Neuronal stem cell (in vitro differentiated cells): ENCODE measurements at regions not wholly inside any gene's neighbourhood (a gene's known extent, or its start where the extent isn't known, plus 50 kb on each side); places are given as distances from the start of the nearest gene placed in this dataset.

ENCODE experiments used
- DNase-seq: peaks from one replicate; pipeline ENCODE4 v3.0.0-alpha.2; 2013; ENCODE audit warnings: low spot score
- H2AFZ ChIP-seq: one replicate; pipeline ENCODE4 v1.6.1; 2013; ENCODE audit warnings: mild to moderate bottlenecking, low read length, inconsistent platforms
- H2AK5ac ChIP-seq: 2 replicates; pipeline ENCODE4 v1.6.1; 2013; ENCODE audit warnings: low read depth, mild to moderate bottlenecking, inconsistent platforms, low read length, moderate library complexity, mixed read lengths
- H2BK120ac ChIP-seq: 2 replicates; pipeline ENCODE4 v1.6.1; 2013; ENCODE audit warnings: low read depth, mild to moderate bottlenecking, inconsistent platforms, low read length, moderate library complexity, mixed read lengths
- H2BK12ac ChIP-seq: one replicate; pipeline ENCODE4 v1.6.1; 2013; ENCODE audit warnings: low read length, inconsistent platforms
- H2BK15ac ChIP-seq: 2 replicates; pipeline ENCODE4 v1.6.1; 2013; ENCODE audit warnings: mild to moderate bottlenecking, low read length, inconsistent platforms, mixed read lengths
- H2BK5ac ChIP-seq: one replicate; pipeline ENCODE4 v1.6.1; 2013; ENCODE audit warnings: inconsistent platforms, mild to moderate bottlenecking, low read length, moderate library complexity
- H3K14ac ChIP-seq: one replicate; pipeline ENCODE4 v1.6.1; 2013; ENCODE audit warnings: low read length, inconsistent platforms
- H3K18ac ChIP-seq: 2 replicates; pipeline ENCODE4 v1.6.1; 2013; ENCODE audit warnings: low read length, inconsistent platforms
- H3K23ac ChIP-seq: 2 replicates; pipeline ENCODE4 v1.6.1; 2013; ENCODE audit warnings: low read depth, mild to moderate bottlenecking, mixed read lengths, low read length, inconsistent platforms; ENCODE audit not compliant: poor library complexity
- H3K27ac ChIP-seq: replicated peaks from 3 replicates; pipeline ENCODE4 v1.5.1; 2013; ENCODE audit warnings: low read length, inconsistent platforms
- H3K27me3 ChIP-seq, 3 experiments: 2 replicates each; pipeline ENCODE4 v1.6.1; 2013; ENCODE audit warnings: low read length in 3 of 3, mild to moderate bottlenecking in 2 of 3, inconsistent platforms in 1 of 3, low read depth in 1 of 3, mixed read lengths in 1 of 3, moderate library complexity in 1 of 3; ENCODE audit not compliant: control insufficient read depth in 3 of 3, insufficient read depth in 3 of 3
- H3K36me3 ChIP-seq, 2 donors: replicated peaks in 1 of 2; 2 replicates each; pipeline ENCODE4 v1.6.1; 2013; ENCODE audit warnings: low read length in 2 of 2; ENCODE audit not compliant: control insufficient read depth in 2 of 2, insufficient read depth in 2 of 2
- H3K4ac ChIP-seq: 2 replicates; pipeline ENCODE4 v1.6.1; 2013; ENCODE audit warnings: inconsistent platforms, mild to moderate bottlenecking, low read length, moderate library complexity
- H3K4me1 ChIP-seq, 2 donors: 1 replicate in 1 of 2; 2 replicates in 1 of 2; pipeline ENCODE4 v1.6.1; 2013; ENCODE audit warnings: low read length in 2 of 2, low read depth in 1 of 2; ENCODE audit not compliant: control insufficient read depth in 2 of 2, insufficient read depth in 1 of 2
- H3K4me2 ChIP-seq: one replicate; pipeline ENCODE4 v1.6.1; 2013; ENCODE audit warnings: mild to moderate bottlenecking, low read length, inconsistent platforms; ENCODE audit not compliant: insufficient read depth, poor library complexity, severe bottlenecking
- H3K4me3 ChIP-seq, 2 donors: 2 replicates each; pipeline ENCODE4 v1.5.1; 2013; ENCODE audit warnings: low read length in 2 of 2, mild to moderate bottlenecking in 2 of 2, inconsistent platforms in 1 of 2, moderate library complexity in 1 of 2
- H3K79me1 ChIP-seq: one replicate; pipeline ENCODE4 v1.6.1; 2013; ENCODE audit warnings: low read depth, mild to moderate bottlenecking, inconsistent platforms, low read length, moderate library complexity
- H3K9ac ChIP-seq: one replicate; pipeline ENCODE4 v1.6.1; 2013; ENCODE audit warnings: mild to moderate bottlenecking, low read depth, low read length, inconsistent platforms; ENCODE audit not compliant: poor library complexity
- H3K9me3 ChIP-seq, 2 donors: replicated peaks in 1 of 2; 2 replicates each; pipeline versions ENCODE3 to v1.6.1; 2013; ENCODE audit warnings: low read length in 2 of 2, mild to moderate bottlenecking in 2 of 2, inconsistent platforms in 1 of 2, low read depth in 1 of 2, mixed read lengths in 1 of 2, moderate library complexity in 1 of 2; ENCODE audit not compliant: control insufficient read depth in 2 of 2, insufficient read depth in 1 of 2
- H4K8ac ChIP-seq: one replicate; pipeline ENCODE4 v1.6.1; 2013; ENCODE audit warnings: low read depth, mild to moderate bottlenecking, inconsistent platforms, low read length, moderate library complexity
- H4K91ac ChIP-seq: one replicate; pipeline ENCODE4 v1.6.1; 2013; ENCODE audit warnings: low read length, low read depth, mild to moderate bottlenecking, inconsistent platforms; ENCODE audit not compliant: poor library complexity
- WGBS, 2 donors: extraction: QIAGEN DNeasy Blood & Tissue Kit; methylation state at CpG; one replicate each; pipeline ENCODE4 v1.1.7; 2013; ENCODE audit warnings: missing lambda C conversion rate in 2 of 2, mixed read lengths in 1 of 2; ENCODE audit not compliant: insufficient read length in 2 of 2, insufficient replicate concordance in 1 of 2; ENCODE audit errors: extremely low coverage in 2 of 2; 5-methylcytosine and 5-hydroxymethylcytosine counted together

DNA sequence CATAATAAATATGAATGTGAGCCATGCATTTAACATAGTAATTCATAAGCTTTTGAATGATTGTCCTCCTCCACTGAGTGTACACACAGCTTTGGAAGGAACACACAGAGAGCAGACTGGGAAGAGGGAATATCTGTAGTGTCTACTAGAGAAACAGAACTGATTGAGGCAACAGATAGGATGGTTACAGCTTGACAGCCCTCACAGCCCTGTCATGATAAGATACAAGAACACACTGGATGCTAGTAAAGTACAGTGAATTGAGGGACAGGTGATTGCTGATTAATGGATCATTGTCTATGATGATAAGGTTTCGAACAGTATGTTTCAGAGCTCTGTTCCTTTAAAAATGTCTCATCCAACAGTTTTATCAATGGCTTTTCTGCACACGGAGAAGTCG is 383.4 kb upstream of the GBE1 start:
- no CpG with 5 or more reads among the region's 3 CpGs for WGBS, 2 donors
- no peak overlapping the region for H3K4me3 ChIP-seq
- H3K36me3 ChIP-seq: no peaks in the 10 kb centered on the region
- no peak overlapping the region for H2AFZ ChIP-seq
- H2AK5ac ChIP-seq: no peak overlapping the region
- H3K18ac ChIP-seq: no peak overlapping the region
- H3K23ac ChIP-seq: no peak overlapping the region
- H4K91ac ChIP-seq: no peak overlapping the region
- no peaks in the 10 kb centered on the region for H3K79me1 ChIP-seq
- H2BK5ac ChIP-seq: no peak overlapping the region
- no peaks in the 10 kb centered on the region for H3K9me3 ChIP-seq
- no peak overlapping the region for H3K4ac ChIP-seq
- no peak overlapping the region for H3K9ac ChIP-seq
- no peak overlapping the region for H2BK12ac ChIP-seq
- no peak overlapping the region for H3K4me2 ChIP-seq
- no peak overlapping the region for H2BK15ac ChIP-seq
- no peaks in the 10 kb centered on the region for H3K27me3 ChIP-seq
- H3K27ac ChIP-seq: no peak overlapping the region
- H3K4me1 ChIP-seq: no peaks in the 10 kb centered on the region
- H4K8ac ChIP-seq: no peak overlapping the region
- H2BK120ac ChIP-seq: no peak overlapping the region
- H3K14ac ChIP-seq: no peak overlapping the region
- DNase-seq: no peak

DNA sequence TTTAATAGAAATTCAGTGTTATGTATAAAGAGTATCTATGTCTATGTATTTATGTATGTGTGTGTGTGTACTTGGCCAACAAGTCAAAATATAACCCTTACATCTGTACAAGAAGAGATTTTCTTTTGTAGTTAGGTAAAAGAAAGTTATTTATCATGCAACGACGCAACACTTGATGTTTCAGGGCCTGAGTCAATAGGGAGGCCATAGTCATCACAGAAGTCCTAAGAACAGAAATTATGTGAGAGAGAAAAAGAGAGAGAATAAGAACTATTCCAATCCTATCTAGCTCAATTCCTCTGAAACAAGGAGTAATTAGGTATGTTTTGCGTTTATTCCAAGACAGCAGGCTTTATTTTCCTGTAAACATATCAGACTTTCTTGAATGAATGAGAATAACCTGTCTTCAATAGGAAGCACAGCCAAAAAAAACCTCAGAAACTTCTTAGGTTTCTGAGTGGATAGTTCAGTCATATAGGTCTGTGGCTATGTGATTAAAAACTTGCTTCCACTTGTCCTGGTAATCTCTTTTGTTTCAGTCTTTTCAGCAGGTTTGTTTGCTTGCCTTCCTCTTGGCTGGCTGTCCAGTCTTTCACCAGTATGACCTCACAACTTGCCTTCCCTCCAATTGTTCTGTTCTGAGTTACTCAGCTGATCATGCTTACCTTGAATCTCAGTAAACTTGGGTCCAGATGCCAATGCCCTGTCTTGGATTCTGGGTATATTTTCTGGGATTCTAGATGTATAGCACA is 382.4 kb upstream of the GBE1 start:
- H4K8ac ChIP-seq: no peak overlapping the region
- WGBS, 2 donors: no CpG with 5 or more reads among the region's 3 CpGs

GRCh38 chr3:82141592-82141991 is 380.1 kb upstream of the GBE1 start:
- Histone ChIP-seq H3K23ac (no peak overlapping the region), H3K27ac (no peak overlapping the region), H2BK120ac (no peak overlapping the region), H2BK15ac (no peak overlapping the region), H2BK12ac (no peak overlapping the region), H3K4ac (no peak overlapping the region), H3K36me3 (no peaks in the 10 kb centered on the region), H3K4me1 (no peaks in the 10 kb centered on the region), H2BK5ac (no peak overlapping the region), H3K14ac (no peak overlapping the region), H2AK5ac (no peak overlapping the region), H4K8ac (no peak overlapping the region), H2AFZ (no peak overlapping the region), H3K9ac (no peak overlapping the region), H3K79me1 (no peaks in the 10 kb centered on the region), H3K27me3 (no peaks in the 10 kb centered on the region), H3K4me2 (no peak overlapping the region), H3K4me3 (no peak overlapping the region), H4K91ac (no peak overlapping the region), H3K9me3 (peaks cover 6 to 8% of the 10 kb centered on the region in 2 donors), H3K18ac (no peak overlapping the region)
- no CpG with 5 or more reads among the region's 1 CpG for WGBS, 2 donors
- DNase-seq: no peak

More for the DNA sequence above, 382.4 kb upstream of the GBE1 start:
- Histone ChIP-seq H2BK12ac (no peak overlapping the region), H2BK15ac (no peak overlapping the region), H3K4ac (no peak overlapping the region), H3K23ac (no peak overlapping the region), H4K91ac (no peak overlapping the region), H3K14ac (no peak overlapping the region), H3K18ac (no peak overlapping the region), H3K4me2 (no peak overlapping the region), H2BK5ac (no peak overlapping the region), H3K4me3 (no peak overlapping the region), H3K36me3 (no peaks in the 10 kb centered on the region), H3K4me1 (no peaks in the 10 kb centered on the region), H3K27me3 (no peaks in the 10 kb centered on the region), H3K9ac (no peak overlapping the region), H2BK120ac (no peak overlapping the region), H3K27ac (no peak overlapping the region), H2AFZ (peak overlapping the region; percentile 23), H3K79me1 (no peaks in the 10 kb centered on the region), H3K9me3 (peaks cover 6 to 7% of the 10 kb centered on the region in 2 donors), H2AK5ac (no peak overlapping the region)
- DNase-seq: no peak

DNA sequence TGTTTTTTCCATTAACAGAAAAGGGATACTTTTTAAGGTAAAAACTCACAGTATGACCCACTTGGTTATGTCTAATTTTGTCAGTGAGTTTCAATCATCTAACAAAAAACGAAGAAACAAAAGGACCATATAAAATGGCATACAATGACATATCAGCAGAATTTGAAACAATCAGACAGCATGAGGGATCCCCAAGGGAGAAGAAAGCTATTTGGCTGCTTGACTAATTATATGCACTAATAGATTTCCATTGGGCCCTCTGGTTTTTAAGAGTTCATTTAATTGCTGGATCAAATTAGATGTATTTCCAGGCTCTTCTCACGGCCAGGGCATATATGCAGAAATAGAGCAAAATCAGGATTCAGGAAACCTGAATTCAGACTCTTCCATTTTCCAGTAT is 376.4 kb upstream of the GBE1 start:
- H2BK12ac ChIP-seq: no peak overlapping the region

More for the DNA sequence above, 376.4 kb upstream of the GBE1 start:
- Histone ChIP-seq H4K91ac (no peak overlapping the region), H3K36me3 (no peaks in the 10 kb centered on the region), H2AK5ac (no peak overlapping the region), H3K27me3 (no peaks in the 10 kb centered on the region), H2AFZ (no peak overlapping the region), H4K8ac (no peak overlapping the region), H3K4me1 (no peaks in the 10 kb centered on the region), H3K18ac (no peak overlapping the region), H2BK5ac (no peak overlapping the region), H3K9me3 (peaks cover 6 to 8% of the 10 kb centered on the region in 2 donors), H3K4me3 (no peak overlapping the region), H3K79me1 (no peaks in the 10 kb centered on the region), H3K9ac (no peak overlapping the region), H3K23ac (no peak overlapping the region), H3K27ac (no peak overlapping the region), H3K14ac (no peak overlapping the region), H2BK15ac (no peak overlapping the region), H3K4ac (no peak overlapping the region), H2BK120ac (no peak overlapping the region), H3K4me2 (no peak overlapping the region)
- no peak for DNase-seq
- whole genome bisulfite sequencing, 2 donors: no CpG with 5 or more reads among the region's 2 CpGs
